Endothelial cell of umbilical vein (primary cell): ENCODE measurements at regions not wholly inside any gene's neighbourhood (a gene's known extent, or its start where the extent isn't known, plus 50 kb on each side); places are given as distances from the start of the nearest gene placed in this dataset.

Experiments
- BruUV-seq: library from RNA; stranded (reverse); fragments of 400-500 nt; replicated peaks from 2 replicates; lab custom pipeline; 2021; lab: Mats Ljungman, UMichigan
- CTCF ChIA-PET: fragments of 300-600, 350-600 bp; sonication (Branson Sonifier 250); formaldehyde crosslinking; loops from one replicate; lab custom pipeline; 2021; ENCODE audit warnings: antibody characterized with exemption, inconsistent platforms; lab: Charles Lee
- POLR2A ChIA-PET: fragments of 300-600, 350-600 bp; sonication (Branson Sonifier 250); formaldehyde crosslinking; loops from one replicate; lab custom pipeline; 2021; ENCODE audit warnings: antibody characterized with exemption, inconsistent platforms; lab: Charles Lee
- DNase-seq: peaks from one replicate; pipeline ENCODE4 v3.0.0-alpha.2; 2011; ENCODE audit warnings: low read depth, low spot score
- FAIRE-seq: peaks from 2 replicates; lab custom pipeline; 2011; peaks lifted over from hg19 to GRCh38; lab: Jason Lieb, UNC
- H2AFZ ChIP-seq: 2 replicates; pipeline ENCODE4 v1.6.0; 2012; ENCODE audit warnings: low read depth, low read length, control low read depth, inconsistent platforms
- H3K27ac ChIP-seq: 2 replicates; pipeline ENCODE4 v1.5.1; 2011; ENCODE audit warnings: low read depth, mild to moderate bottlenecking, control low read depth, low read length, moderate library complexity; ENCODE audit not compliant: insufficient read depth
- H3K27me3 ChIP-seq, 2 experiments: 2 replicates each; pipeline versions ENCODE4 v1.6.0 to v1.6.1; 2011; ENCODE audit warnings: low read length in 2 of 2, mixed read lengths in 1 of 2; ENCODE audit not compliant: control insufficient read depth in 2 of 2, insufficient read depth in 2 of 2
- H3K36me3 ChIP-seq, 2 experiments: 2 replicates in 1 of 2; 3 replicates in 1 of 2; pipeline ENCODE4 v1.5.1; 2011; ENCODE audit warnings: low read length in 2 of 2, mild to moderate bottlenecking in 1 of 2, moderate library complexity in 1 of 2; ENCODE audit not compliant: control insufficient read depth in 2 of 2, insufficient read depth in 2 of 2; ENCODE audit errors: extremely low read depth in 1 of 2
- H3K4me1 ChIP-seq: 3 replicates; pipeline ENCODE4 v1.5.1; 2011; ENCODE audit warnings: mild to moderate bottlenecking, low read length; ENCODE audit not compliant: control insufficient read depth, insufficient read depth; ENCODE audit errors: extremely low read depth
- H3K4me2 ChIP-seq: 2 replicates; pipeline ENCODE4 v1.6.1; 2011; ENCODE audit warnings: low read length, control low read depth, mixed read lengths; ENCODE audit not compliant: insufficient read depth
- H3K4me3 ChIP-seq, 3 experiments: fragments of 200-600 bp in 1 of 3; sonication (generic), shearing (Covaris generic) in 1 of 3; replicated peaks in 1 of 3; 2 replicates each; pipeline ENCODE4 v1.5.1; 2011 to 2016; ENCODE audit warnings: control low read depth in 3 of 3, low read length in 3 of 3, mild to moderate bottlenecking in 2 of 3, inconsistent platforms in 1 of 3, low read depth in 1 of 3, moderate library complexity in 1 of 3; ENCODE audit not compliant: insufficient read depth in 1 of 3
- H3K79me2 ChIP-seq: 2 replicates; pipeline ENCODE4 v1.6.0; 2012; ENCODE audit warnings: low read length, inconsistent platforms; ENCODE audit not compliant: control insufficient read depth, insufficient read depth
- H3K9ac ChIP-seq: replicated peaks from 2 replicates; pipeline ENCODE3; 2011; ENCODE audit warnings: low read length, control low read depth; ENCODE audit not compliant: insufficient read depth; ENCODE audit errors: extremely low read depth
- H3K9me1 ChIP-seq: replicated peaks from 3 replicates; pipeline ENCODE4 v1.6.0; 2011; ENCODE audit warnings: mild to moderate bottlenecking, low read length; ENCODE audit not compliant: control insufficient read depth, insufficient read depth; ENCODE audit errors: extremely low read depth
- H3K9me3 ChIP-seq: replicated peaks from 2 replicates; pipeline ENCODE4 v1.5.1; 2012; ENCODE audit warnings: low read length, inconsistent platforms; ENCODE audit not compliant: control insufficient read depth, insufficient read depth
- H4K20me1 ChIP-seq: replicated peaks from 2 replicates; pipeline ENCODE3; 2011; ENCODE audit warnings: mild to moderate bottlenecking, low read length; ENCODE audit not compliant: control insufficient read depth, insufficient read depth; ENCODE audit errors: extremely low read depth
- EZH2 ChIP-seq: IDR thresholded peaks from 2 replicates; pipeline ENCODE4 v1.6.1; 2012; ENCODE audit warnings: borderline replicate concordance, low read depth, mild to moderate bottlenecking, moderate library complexity, low read length, inconsistent platforms; ENCODE audit not compliant: severe bottlenecking
- FOS ChIP-seq: IDR thresholded peaks from 2 replicates; pipeline ENCODE4 v1.6.1; 2011; ENCODE audit warnings: mild to moderate bottlenecking, low read length, moderate library complexity, borderline replicate concordance; ENCODE audit not compliant: insufficient read depth
- JUN ChIP-seq: IDR thresholded peaks from 2 replicates; pipeline ENCODE4 v1.6.1; 2011; ENCODE audit warnings: borderline replicate concordance, low read depth; ENCODE audit not compliant: insufficient read length, insufficient read depth
- POLR2A ChIP-seq: IDR thresholded peaks from 2 replicates; pipeline ENCODE4 v1.6.1; 2012; ENCODE audit warnings: low read depth, mild to moderate bottlenecking, control low read depth, low read length
- POLR2AphosphoS5 ChIP-seq: IDR thresholded peaks from 2 replicates; pipeline ENCODE4 v1.6.1; 2012; ENCODE audit warnings: low read depth, mild to moderate bottlenecking, control low read depth, low read length, moderate library complexity; ENCODE audit not compliant: insufficient read depth
- dilution Hi-C: fragments of 300-500 bp; cut with MboI; formaldehyde crosslinking; loops from one replicate; pipeline ENCODE4 v1.15.0; 2019; ENCODE audit warnings: low sequenced_read_pairs; ENCODE audit not compliant: extremely low pct_ligation_motif_present
- intact Hi-C: fragments of 100-400 bp; cut with micrococcal nuclease; formaldehyde crosslinking; loops from one replicate; pipeline ENCODE4 v1.10.0; 2022
- TF ChIP-seq, protein P1 (sequence below), 2 donors: IDR thresholded peaks; 1 replicate in 1 of 2; 2 replicates in 1 of 2; pipeline ENCODE4 v1.5.1; 2011; ENCODE audit warnings: low read length in 2 of 2, mild to moderate bottlenecking in 2 of 2, moderate library complexity in 2 of 2, control low read depth in 1 of 2, inconsistent platforms in 1 of 2, low read depth in 1 of 2; ENCODE audit not compliant: insufficient read depth in 1 of 2; ENCODE audit errors: extremely low read depth in 1 of 2
- TF ChIP-seq, protein P2 (sequence below): IDR thresholded peaks from 2 replicates; pipeline ENCODE4 v1.6.1; 2011; ENCODE audit not compliant: insufficient read depth, insufficient read length

DNA sequence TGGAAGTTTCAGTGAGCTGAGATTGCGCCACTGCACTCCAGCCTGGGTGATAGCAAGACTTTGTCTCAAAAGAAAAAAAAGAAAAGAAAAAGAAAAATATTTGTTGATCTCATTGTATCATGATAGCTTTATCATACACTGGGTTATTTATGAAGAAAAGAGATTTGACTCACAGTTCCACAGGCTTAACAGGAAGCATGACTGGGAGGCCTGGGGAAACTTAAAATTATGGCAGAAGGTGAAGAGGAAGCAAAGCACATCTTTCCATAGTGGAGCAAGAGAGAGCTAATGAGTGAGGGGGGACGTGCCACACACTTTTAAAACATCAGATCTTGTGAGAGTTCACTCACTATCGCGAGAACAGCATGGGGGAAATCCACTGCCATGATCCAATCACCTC lies 72.7 kb upstream of the FUT8 start:
- intact Hi-C loops: no loop called here
- ChIA-PET CTCF (no interaction called here), POLR2A (no interaction called here)
- Histone ChIP-seq H3K4me1 (no peaks in the 10 kb centered on the region), H3K9me3 (no peaks in the 10 kb centered on the region), H3K27ac (no peak overlapping the region), H4K20me1 (no peaks in the 10 kb centered on the region), H3K4me3 (no peak overlapping the region), H3K9ac (no peak overlapping the region), H3K9me1 (no peaks in the 10 kb centered on the region), H3K4me2 (no peak overlapping the region), H3K79me2 (no peaks in the 10 kb centered on the region), H3K36me3 (no peaks in the 10 kb centered on the region), H3K27me3 (no peaks in the 10 kb centered on the region), H2AFZ (peak overlapping the region; percentile 41)
- TF ChIP-seq, protein P1, sequence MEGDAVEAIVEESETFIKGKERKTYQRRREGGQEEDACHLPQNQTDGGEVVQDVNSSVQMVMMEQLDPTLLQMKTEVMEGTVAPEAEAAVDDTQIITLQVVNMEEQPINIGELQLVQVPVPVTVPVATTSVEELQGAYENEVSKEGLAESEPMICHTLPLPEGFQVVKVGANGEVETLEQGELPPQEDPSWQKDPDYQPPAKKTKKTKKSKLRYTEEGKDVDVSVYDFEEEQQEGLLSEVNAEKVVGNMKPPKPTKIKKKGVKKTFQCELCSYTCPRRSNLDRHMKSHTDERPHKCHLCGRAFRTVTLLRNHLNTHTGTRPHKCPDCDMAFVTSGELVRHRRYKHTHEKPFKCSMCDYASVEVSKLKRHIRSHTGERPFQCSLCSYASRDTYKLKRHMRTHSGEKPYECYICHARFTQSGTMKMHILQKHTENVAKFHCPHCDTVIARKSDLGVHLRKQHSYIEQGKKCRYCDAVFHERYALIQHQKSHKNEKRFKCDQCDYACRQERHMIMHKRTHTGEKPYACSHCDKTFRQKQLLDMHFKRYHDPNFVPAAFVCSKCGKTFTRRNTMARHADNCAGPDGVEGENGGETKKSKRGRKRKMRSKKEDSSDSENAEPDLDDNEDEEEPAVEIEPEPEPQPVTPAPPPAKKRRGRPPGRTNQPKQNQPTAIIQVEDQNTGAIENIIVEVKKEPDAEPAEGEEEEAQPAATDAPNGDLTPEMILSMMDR (IDR thresholded peaks at IDR 0.05; ENCODE audit: extremely low read depth in 1 of 2, insufficient read depth in 1 of 2, low read depth in 1 of 2, low read length in 2 of 2): no peak
- TF ChIP-seq FOS: peak; percentile 26
- peak; percentile 4 for FAIRE-seq
- DNase-seq: no peak
- BruUV-seq: no TSS peak
- dilution Hi-C loops: no loop called here

- Histone ChIP-seq H3K27me3 (no peaks in the 10 kb centered on the region), H3K9ac (no peak overlapping the region), H3K36me3 (no peaks in the 10 kb centered on the region), H3K27ac (no peak overlapping the region), H3K4me3 (no peak overlapping the region), H3K79me2 (no peaks in the 10 kb centered on the region), H2AFZ (no peak overlapping the region), H4K20me1 (no peaks in the 10 kb centered on the region), H3K9me3 (no peaks in the 10 kb centered on the region), H3K4me2 (no peak overlapping the region), H3K4me1 (no peaks in the 10 kb centered on the region), H3K9me1 (no peaks in the 10 kb centered on the region)
- FAIRE-seq (no peak), DNase-seq (no peak)
- ChIA-PET POLR2A (no interaction called here), CTCF (interaction anchor here (0.9 to 1.2 kb wide), 5 partner anchors 13 to 480 kb away, joined by 3 read pairs; no protein-coding TSS in a partner anchor)
- intact Hi-C loops: no loop called here
- BruUV-seq: no TSS peak
- dilution Hi-C loops: no loop called here
- TF ChIP-seq, protein P1 (IDR thresholded peaks at IDR 0.05; ENCODE audit: extremely low read depth in 1 of 2, insufficient read depth in 1 of 2, low read depth in 1 of 2, low read length in 2 of 2): no peak
- no peak for TF ChIP-seq FOS
- TF ChIP-seq, protein P2, sequence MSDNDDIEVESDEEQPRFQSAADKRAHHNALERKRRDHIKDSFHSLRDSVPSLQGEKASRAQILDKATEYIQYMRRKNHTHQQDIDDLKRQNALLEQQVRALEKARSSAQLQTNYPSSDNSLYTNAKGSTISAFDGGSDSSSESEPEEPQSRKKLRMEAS: no peak
- TF ChIP-seq POLR2AphosphoS5: no peak
- TF ChIP-seq POLR2A: no peak
- no peak for TF ChIP-seq JUN
- TF ChIP-seq EZH2: no peak
Observed at GRCh38 chr14:65344011-65344410, 68.5 kb upstream of the FUT8 start.
